Lower lobe of right lung (tissue), 2 donors: ENCODE measurements at regions not wholly inside any gene's neighbourhood (a gene's known extent, or its start where the extent isn't known, plus 50 kb on each side); places are given as distances from the start of the nearest gene placed in this dataset.

Experiments
- ATAC-seq, 2 donors: fragments of 200-7000 bp; cut with Tn5 transposase; one replicate each; pipeline ENCODE4 v1.9.1; 2020 to 2022; ENCODE audit warnings: mild to moderate bottlenecking in 2 of 2, moderate library complexity in 2 of 2
- DNase-seq: peaks from one replicate; pipeline ENCODE4 v3.0.0-alpha.2; 2020
- H3K27ac ChIP-seq: fragments of 200-600 bp; one replicate; pipeline ENCODE4 v1.8.0; 2022
- H3K27me3 ChIP-seq: fragments of 200-600 bp; one replicate; pipeline ENCODE4 v1.8.0; 2022; ENCODE audit warnings: low read depth
- H3K36me3 ChIP-seq: fragments of 200-600 bp; one replicate; pipeline ENCODE4 v1.8.0; 2022; ENCODE audit warnings: mild to moderate bottlenecking
- H3K4me1 ChIP-seq: fragments of 200-600 bp; one replicate; pipeline ENCODE4 v1.8.0; 2022
- H3K4me3 ChIP-seq: fragments of 200-600 bp; one replicate; pipeline ENCODE4 v1.8.0; 2022; ENCODE audit warnings: mild to moderate bottlenecking
- H3K9me3 ChIP-seq: fragments of 200-600 bp; one replicate; pipeline ENCODE4 v1.8.0; 2022
- intact Hi-C: fragments of 100-400 bp; cut with DNase I; formaldehyde crosslinking; loops from one replicate; pipeline ENCODE4 v1.11.0; 2022
- TF ChIP-seq, protein P1 (sequence below): fragments of 200-600 bp; IDR thresholded peaks from one replicate; pipeline ENCODE4 v1.8.0; 2022; ENCODE audit warnings: antibody characterized with exemption, mild to moderate bottlenecking
- donor health status: DM: no; HTN: yes; CAD: no; lungs with severe emphysema.

DNA sequence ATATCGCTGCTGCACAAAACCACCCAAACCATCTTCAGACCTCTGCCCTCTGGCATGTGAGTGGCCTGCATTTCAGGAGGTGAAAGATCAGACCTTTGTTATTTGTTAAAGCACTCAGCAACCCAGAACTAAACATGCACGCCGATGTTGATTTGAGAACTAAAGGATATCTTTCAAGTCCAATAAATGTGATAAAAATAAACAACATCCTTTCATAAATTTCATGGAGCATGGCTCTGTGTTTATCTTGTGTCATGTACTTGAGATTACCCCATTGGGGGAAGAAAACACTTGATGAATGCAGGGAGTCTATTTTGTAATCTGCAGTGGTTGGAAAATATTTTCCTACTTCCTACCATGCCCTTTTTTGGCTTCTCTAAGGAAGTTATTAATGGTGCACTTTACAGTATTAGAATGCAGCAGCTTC, 70.8 kb upstream of the GATA6 start:
- no peaks in the 10 kb centered on the region for H3K36me3 ChIP-seq
- H3K27me3 ChIP-seq = no peaks in the 10 kb centered on the region
- H3K4me1 ChIP-seq = peaks cover 9% of the 10 kb centered on the region
- ATAC-seq (peak; percentile 69 to 89), DNase-seq (no peak)
- no peaks in the 10 kb centered on the region for H3K9me3 ChIP-seq
- TF ChIP-seq, protein P1, sequence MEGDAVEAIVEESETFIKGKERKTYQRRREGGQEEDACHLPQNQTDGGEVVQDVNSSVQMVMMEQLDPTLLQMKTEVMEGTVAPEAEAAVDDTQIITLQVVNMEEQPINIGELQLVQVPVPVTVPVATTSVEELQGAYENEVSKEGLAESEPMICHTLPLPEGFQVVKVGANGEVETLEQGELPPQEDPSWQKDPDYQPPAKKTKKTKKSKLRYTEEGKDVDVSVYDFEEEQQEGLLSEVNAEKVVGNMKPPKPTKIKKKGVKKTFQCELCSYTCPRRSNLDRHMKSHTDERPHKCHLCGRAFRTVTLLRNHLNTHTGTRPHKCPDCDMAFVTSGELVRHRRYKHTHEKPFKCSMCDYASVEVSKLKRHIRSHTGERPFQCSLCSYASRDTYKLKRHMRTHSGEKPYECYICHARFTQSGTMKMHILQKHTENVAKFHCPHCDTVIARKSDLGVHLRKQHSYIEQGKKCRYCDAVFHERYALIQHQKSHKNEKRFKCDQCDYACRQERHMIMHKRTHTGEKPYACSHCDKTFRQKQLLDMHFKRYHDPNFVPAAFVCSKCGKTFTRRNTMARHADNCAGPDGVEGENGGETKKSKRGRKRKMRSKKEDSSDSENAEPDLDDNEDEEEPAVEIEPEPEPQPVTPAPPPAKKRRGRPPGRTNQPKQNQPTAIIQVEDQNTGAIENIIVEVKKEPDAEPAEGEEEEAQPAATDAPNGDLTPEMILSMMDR = no peak
- no peak overlapping the region for H3K4me3 ChIP-seq
- no peak overlapping the region for H3K27ac ChIP-seq
- intact Hi-C loops = no loop called here

DNA sequence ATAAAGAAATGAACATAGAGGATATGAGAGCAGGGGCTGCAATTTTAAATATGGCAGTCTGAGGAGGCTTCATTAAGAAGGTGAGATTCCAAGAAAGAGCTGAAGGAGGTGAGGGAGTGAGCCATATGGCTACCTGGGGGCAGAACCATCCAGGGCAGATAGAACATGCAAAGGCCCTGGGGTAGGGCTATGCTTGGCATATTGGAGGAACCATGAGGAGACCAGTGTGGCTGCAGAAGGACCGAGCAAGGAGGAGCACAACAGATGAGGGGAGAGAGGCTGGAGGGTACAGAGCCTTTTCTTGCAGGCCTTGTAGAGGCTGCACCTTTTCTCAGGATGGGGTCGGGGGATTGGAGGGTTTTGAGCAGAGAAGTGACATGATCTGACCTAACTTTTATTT, 69.5 kb upstream of the GATA6 start:
- Histone ChIP-seq H3K36me3 (no peaks in the 10 kb centered on the region), H3K4me3 (no peak overlapping the region), H3K9me3 (no peaks in the 10 kb centered on the region), H3K4me1 (peaks cover 9% of the 10 kb centered on the region), H3K27ac (no peak overlapping the region), H3K27me3 (no peaks in the 10 kb centered on the region)
- TF ChIP-seq, protein P1 = no peak
- intact Hi-C loops = no loop called here
- no peak for DNase-seq
- no peak for ATAC-seq

DNA sequence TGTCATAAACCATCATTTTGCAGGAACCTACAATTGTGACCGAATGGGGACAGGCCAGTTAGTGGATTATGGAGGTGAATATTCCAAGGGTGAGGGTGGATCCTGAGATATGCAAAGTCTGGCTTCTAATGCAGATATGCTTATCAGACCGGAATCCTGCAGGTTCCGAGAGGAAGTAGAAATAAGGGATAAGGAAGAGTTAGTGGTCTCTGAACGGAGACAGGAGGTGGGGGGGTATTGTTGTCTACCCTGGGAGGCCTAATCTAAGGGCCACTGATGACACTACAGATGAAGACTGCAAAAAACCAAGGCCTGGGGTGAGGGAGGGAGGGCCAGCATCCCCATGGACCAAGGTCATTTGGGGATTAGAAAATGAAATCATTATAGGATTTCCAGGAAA, 67.7 kb upstream of the GATA6 start:
- no peaks in the 10 kb centered on the region for H3K9me3 ChIP-seq
- H3K27me3 ChIP-seq = no peaks in the 10 kb centered on the region
- H3K36me3 ChIP-seq = no peaks in the 10 kb centered on the region
- H3K27ac ChIP-seq = no peak overlapping the region
- TF ChIP-seq, protein P1 = no peak
- ATAC-seq (no peak), DNase-seq (no peak)
- H3K4me3 ChIP-seq = no peak overlapping the region
- intact Hi-C loops = no loop called here
- peaks cover 9% of the 10 kb centered on the region for H3K4me1 ChIP-seq

DNA sequence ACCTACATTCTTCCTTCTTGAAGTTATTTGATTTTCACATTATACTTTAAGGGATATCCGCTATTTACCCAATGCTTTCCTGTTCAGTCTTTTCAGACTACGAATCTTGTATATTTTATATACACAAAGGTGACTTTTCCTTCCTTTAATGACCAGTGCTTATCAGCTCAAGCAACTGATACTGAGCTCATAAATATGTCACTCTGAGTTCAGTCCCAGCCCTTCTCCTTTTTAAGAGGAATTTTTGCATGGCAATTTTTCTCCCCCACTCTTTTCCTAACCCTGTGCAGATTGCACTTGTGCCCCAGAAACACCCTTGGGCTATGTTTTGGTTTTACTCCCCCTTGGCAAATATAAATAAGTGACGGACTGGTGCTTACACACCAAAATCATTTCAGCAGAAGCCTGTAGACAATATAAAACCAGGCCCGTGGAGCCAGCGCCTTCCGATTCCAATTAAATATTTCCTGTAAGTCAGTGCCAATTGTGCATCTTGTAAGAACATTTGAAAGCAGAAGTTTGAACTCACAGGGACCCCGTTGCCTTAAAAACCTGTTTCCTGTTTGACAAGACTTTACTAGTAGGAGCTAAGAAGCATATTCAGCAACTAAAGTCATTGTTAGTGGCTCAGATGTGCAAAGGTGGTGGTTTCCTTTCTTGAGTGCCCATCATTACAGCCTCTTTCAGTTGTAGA, 66.3 kb upstream of the GATA6 start:
- H3K4me1 ChIP-seq = peaks cover 9% of the 10 kb centered on the region
- no peaks in the 10 kb centered on the region for H3K27me3 ChIP-seq
- DNase-seq (no peak), ATAC-seq (no peak)
- intact Hi-C loops = no loop called here
- no peaks in the 10 kb centered on the region for H3K9me3 ChIP-seq
- H3K36me3 ChIP-seq = no peaks in the 10 kb centered on the region
- H3K4me3 ChIP-seq = no peak overlapping the region
- H3K27ac ChIP-seq = no peak overlapping the region
- TF ChIP-seq, protein P1 = no peak

DNA sequence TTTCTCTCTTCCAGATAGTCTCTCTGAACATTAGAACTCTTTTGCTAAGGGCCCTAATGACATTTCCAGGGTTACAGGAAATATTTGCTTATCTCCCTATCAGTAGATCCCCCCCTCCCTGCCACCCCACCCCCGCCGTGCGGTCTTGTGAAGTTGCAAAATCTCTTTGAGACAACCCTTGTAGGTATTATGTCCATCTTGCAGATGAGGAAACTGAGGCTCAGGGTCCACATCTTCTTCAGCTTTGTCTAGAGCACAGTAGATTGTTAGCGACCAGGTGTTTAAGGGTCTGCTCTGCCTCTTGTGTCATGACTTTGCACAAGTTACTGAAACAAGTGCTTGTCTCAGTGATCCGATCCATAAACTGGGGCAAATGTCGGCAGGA, 65.8 kb upstream of the GATA6 start:
- intact Hi-C loops = no loop called here
- Histone ChIP-seq H3K36me3 (no peaks in the 10 kb centered on the region), H3K9me3 (no peaks in the 10 kb centered on the region), H3K27me3 (no peaks in the 10 kb centered on the region), H3K4me1 (peaks cover 5% of the 10 kb centered on the region), H3K27ac (no peak overlapping the region), H3K4me3 (no peak overlapping the region)
- DNase-seq = no peak
- ATAC-seq = no peak
- TF ChIP-seq, protein P1 = no peak
